ENCODE measurements at regions not wholly inside any gene's neighbourhood (a gene's known extent, or its start where the extent isn't known, plus 50 kb on each side); places are given as distances from the start of the nearest gene placed in this dataset.

DNA sequence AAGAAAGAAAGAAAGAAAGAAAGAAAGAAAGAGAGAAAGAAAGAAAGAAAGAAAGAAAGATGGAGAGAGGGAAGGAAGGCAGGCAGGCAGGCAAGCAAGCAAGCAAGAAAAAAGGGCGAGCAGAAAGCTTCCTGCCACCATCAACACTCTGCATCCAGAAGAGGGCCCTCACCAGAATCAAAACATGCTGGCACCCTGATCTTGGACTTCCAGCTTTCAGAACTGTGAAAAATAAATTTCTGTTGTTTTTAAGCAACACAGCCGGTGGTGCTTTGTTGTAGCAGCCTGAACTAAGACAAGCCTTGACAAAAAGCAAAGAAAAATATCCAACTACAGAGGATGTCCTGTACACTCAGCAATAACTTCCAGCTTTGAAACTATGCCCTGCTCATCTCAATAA is 401.7 kb downstream of the LRATD1 start:
- ChIA-PET POLR2A (no interaction called here), CTCF (interaction anchor here (0.8 kb wide), 1 partner anchor 26 kb away, joined by 3 read pairs; no protein-coding TSS in a partner anchor)
- no peak overlapping the region for H3K4me2 ChIP-seq
- H3K27me3 ChIP-seq (ENCODE audit: insufficient read depth) = no peaks in the 10 kb centered on the region
- H3K79me2 ChIP-seq (ENCODE audit: insufficient read depth) = no peaks in the 10 kb centered on the region
- H3K9ac ChIP-seq = no peak overlapping the region
- H3K36me3 ChIP-seq (replicated peaks in 1 of 2; ENCODE audit: control insufficient read depth in 1 of 2, insufficient read depth in 2 of 2, low read length in 1 of 2) = no peaks in the 10 kb centered on the region
- H3K27ac ChIP-seq (ENCODE audit: low read depth in 2 of 2, low read length in 1 of 2) = no peak overlapping the region
- no peak overlapping the region for H3K4me3 ChIP-seq (ENCODE audit: low read depth in 2 of 2, low read length in 1 of 2)
- DNase-seq = no peak
- peaks cover 0 to 5% of the 10 kb centered on the region in 2 experiments; a peak in 1 of 4 replicates for H3K4me1 ChIP-seq (ENCODE audit: control insufficient read depth in 1 of 2, insufficient read depth in 2 of 2, low read depth in 1 of 2, low read length in 1 of 2)
- TF ChIP-seq, protein P1, sequence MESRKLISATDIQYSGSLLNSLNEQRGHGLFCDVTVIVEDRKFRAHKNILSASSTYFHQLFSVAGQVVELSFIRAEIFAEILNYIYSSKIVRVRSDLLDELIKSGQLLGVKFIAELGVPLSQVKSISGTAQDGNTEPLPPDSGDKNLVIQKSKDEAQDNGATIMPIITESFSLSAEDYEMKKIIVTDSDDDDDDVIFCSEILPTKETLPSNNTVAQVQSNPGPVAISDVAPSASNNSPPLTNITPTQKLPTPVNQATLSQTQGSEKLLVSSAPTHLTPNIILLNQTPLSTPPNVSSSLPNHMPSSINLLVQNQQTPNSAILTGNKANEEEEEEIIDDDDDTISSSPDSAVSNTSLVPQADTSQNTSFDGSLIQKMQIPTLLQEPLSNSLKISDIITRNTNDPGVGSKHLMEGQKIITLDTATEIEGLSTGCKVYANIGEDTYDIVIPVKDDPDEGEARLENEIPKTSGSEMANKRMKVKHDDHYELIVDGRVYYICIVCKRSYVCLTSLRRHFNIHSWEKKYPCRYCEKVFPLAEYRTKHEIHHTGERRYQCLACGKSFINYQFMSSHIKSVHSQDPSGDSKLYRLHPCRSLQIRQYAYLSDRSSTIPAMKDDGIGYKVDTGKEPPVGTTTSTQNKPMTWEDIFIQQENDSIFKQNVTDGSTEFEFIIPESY (IDR thresholded peaks at IDR 0.05; ENCODE audit: borderline replicate concordance, low read depth) = no peak
- TF ChIP-seq GABPA (IDR thresholded peaks at IDR 0.05; ENCODE audit: low read depth) (no peak), YY1 (IDR thresholded peaks at IDR 0.05; ENCODE audit: low read depth) (no peak), RXRA (IDR thresholded peaks at IDR 0.05; ENCODE audit: borderline replicate concordance, low read depth) (no peak), RAD21 (IDR thresholded peaks at IDR 0.05; ENCODE audit: low read length) (no peak), CHD2 (IDR thresholded peaks at IDR 0.05; ENCODE audit: low read length, partially characterized antibody) (no peak), NRF1 (IDR thresholded peaks at IDR 0.05; ENCODE audit: low read depth, low read length) (no peak), JUND (IDR thresholded peaks at IDR 0.05) (no peak), RFX5 (IDR thresholded peaks at IDR 0.05; ENCODE audit: low read length) (no peak)
- TF ChIP-seq, protein P2, sequence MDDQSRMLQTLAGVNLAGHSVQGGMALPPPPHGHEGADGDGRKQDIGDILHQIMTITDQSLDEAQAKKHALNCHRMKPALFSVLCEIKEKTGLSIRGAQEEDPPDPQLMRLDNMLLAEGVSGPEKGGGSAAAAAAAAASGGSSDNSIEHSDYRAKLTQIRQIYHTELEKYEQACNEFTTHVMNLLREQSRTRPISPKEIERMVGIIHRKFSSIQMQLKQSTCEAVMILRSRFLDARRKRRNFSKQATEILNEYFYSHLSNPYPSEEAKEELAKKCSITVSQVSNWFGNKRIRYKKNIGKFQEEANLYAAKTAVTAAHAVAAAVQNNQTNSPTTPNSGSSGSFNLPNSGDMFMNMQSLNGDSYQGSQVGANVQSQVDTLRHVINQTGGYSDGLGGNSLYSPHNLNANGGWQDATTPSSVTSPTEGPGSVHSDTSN (IDR thresholded peaks at IDR 0.05) = no peak
- TF ChIP-seq, protein P3, sequence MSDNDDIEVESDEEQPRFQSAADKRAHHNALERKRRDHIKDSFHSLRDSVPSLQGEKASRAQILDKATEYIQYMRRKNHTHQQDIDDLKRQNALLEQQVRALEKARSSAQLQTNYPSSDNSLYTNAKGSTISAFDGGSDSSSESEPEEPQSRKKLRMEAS (IDR thresholded peaks at IDR 0.05; ENCODE audit: low read depth) = no peak
- TF ChIP-seq, protein P4, sequence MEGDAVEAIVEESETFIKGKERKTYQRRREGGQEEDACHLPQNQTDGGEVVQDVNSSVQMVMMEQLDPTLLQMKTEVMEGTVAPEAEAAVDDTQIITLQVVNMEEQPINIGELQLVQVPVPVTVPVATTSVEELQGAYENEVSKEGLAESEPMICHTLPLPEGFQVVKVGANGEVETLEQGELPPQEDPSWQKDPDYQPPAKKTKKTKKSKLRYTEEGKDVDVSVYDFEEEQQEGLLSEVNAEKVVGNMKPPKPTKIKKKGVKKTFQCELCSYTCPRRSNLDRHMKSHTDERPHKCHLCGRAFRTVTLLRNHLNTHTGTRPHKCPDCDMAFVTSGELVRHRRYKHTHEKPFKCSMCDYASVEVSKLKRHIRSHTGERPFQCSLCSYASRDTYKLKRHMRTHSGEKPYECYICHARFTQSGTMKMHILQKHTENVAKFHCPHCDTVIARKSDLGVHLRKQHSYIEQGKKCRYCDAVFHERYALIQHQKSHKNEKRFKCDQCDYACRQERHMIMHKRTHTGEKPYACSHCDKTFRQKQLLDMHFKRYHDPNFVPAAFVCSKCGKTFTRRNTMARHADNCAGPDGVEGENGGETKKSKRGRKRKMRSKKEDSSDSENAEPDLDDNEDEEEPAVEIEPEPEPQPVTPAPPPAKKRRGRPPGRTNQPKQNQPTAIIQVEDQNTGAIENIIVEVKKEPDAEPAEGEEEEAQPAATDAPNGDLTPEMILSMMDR (IDR thresholded peaks at IDR 0.05) = no peak
- TF ChIP-seq, protein P5, sequence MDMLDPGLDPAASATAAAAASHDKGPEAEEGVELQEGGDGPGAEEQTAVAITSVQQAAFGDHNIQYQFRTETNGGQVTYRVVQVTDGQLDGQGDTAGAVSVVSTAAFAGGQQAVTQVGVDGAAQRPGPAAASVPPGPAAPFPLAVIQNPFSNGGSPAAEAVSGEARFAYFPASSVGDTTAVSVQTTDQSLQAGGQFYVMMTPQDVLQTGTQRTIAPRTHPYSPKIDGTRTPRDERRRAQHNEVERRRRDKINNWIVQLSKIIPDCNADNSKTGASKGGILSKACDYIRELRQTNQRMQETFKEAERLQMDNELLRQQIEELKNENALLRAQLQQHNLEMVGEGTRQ (IDR thresholded peaks at IDR 0.05; ENCODE audit: borderline replicate concordance, low read depth, low read length) = no peak
- H4K20me1 ChIP-seq (ENCODE audit: insufficient read depth) = no peaks in the 10 kb centered on the region
- no peak overlapping the region for H2AFZ ChIP-seq (ENCODE audit: low read depth)
- no peaks in the 10 kb centered on the region for H3K9me3 ChIP-seq
- no peaks in the 10 kb centered on the region for H3K9me2 ChIP-seq
- WGBS (ENCODE audit: low lambda C conversion rate) = 11% methylated on average over 2 of the region's 2 CpGs
- H3F3A ChIP-seq (replicated peaks; ENCODE audit: insufficient read depth) = no peaks in the 10 kb centered on the region

Data from SK-N-SH (cell line).